ENCODE measurements at regions not wholly inside any gene's neighbourhood (a gene's known extent, or its start where the extent isn't known, plus 50 kb on each side); places are given as distances from the start of the nearest gene placed in this dataset.

DNA sequence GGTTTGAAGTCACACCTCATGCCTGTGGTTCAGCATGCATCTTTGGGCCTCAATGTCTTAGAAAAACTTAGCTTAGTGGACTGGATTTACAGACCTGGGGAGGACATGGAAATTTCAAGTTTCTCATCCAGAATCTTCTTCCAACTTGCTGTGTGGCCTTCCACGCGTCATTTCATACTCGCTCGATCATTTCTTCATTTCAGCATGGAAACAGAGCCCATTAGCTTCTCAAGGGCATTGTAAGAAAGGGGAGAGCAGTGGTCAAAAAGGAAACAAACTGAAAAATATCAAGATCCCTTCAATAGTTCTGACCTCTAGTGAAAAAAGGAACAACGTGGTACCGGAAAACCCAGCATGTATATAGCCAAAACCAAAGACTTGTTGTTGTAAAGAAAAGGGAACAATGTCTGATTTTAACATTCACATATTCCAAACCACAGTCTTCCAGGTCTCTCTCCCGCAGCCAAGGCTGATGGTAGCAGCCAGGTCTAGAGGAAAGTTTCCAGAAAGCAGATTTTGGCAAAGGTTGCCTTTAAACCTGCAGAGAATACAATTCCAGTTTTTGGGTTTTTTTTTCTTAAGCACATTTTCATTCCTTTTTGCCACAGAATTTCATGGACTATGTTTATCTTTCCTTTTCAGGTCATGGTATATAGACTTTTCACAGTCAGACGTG is 97.0 kb upstream of the CDC42BPA start:
- TF ChIP-seq EZH2 (IDR thresholded peaks at IDR 0.05; ENCODE audit: low read length, unreplicated experiment): no peak
- TF ChIP-seq, protein P1, sequence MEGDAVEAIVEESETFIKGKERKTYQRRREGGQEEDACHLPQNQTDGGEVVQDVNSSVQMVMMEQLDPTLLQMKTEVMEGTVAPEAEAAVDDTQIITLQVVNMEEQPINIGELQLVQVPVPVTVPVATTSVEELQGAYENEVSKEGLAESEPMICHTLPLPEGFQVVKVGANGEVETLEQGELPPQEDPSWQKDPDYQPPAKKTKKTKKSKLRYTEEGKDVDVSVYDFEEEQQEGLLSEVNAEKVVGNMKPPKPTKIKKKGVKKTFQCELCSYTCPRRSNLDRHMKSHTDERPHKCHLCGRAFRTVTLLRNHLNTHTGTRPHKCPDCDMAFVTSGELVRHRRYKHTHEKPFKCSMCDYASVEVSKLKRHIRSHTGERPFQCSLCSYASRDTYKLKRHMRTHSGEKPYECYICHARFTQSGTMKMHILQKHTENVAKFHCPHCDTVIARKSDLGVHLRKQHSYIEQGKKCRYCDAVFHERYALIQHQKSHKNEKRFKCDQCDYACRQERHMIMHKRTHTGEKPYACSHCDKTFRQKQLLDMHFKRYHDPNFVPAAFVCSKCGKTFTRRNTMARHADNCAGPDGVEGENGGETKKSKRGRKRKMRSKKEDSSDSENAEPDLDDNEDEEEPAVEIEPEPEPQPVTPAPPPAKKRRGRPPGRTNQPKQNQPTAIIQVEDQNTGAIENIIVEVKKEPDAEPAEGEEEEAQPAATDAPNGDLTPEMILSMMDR (conservative IDR thresholded peaks at IDR 0.05; ENCODE audit: low read depth, low read length): no peak

Data from PC-3 (cell line).